HUES48 (cell line): ENCODE measurements at regions not wholly inside any gene's neighbourhood (a gene's known extent, or its start where the extent isn't known, plus 50 kb on each side); places are given as distances from the start of the nearest gene placed in this dataset.
"Not testable (repeated sequence)": the region's sequence is repeated elsewhere in the genome, so short reads cannot be mapped to it uniquely, and the experiment has no call there.

Experiments used
- H3K27ac ChIP-seq: one replicate; pipeline ENCODE4 v1.7.0; 2013; ENCODE audit warnings: low read depth, low read length, inconsistent platforms
- H3K27me3 ChIP-seq: 2 replicates; pipeline ENCODE4 v1.6.1; 2013; ENCODE audit warnings: mild to moderate bottlenecking, low read length; ENCODE audit not compliant: control insufficient read depth, insufficient read depth
- H3K36me3 ChIP-seq: 2 replicates; pipeline ENCODE4 v1.6.1; 2013; ENCODE audit warnings: low read length; ENCODE audit not compliant: control insufficient read depth, insufficient read depth
- H3K4me1 ChIP-seq: 2 replicates; pipeline ENCODE4 v1.6.1; 2013; ENCODE audit warnings: mild to moderate bottlenecking, low read length; ENCODE audit not compliant: control insufficient read depth, insufficient read depth
- H3K4me3 ChIP-seq: 2 replicates; pipeline ENCODE4 v1.5.1; 2013; ENCODE audit warnings: mild to moderate bottlenecking, low read depth, low read length
- H3K9ac ChIP-seq: 2 replicates; pipeline ENCODE4 v1.6.1; 2013; ENCODE audit warnings: mild to moderate bottlenecking, low read depth, low read length, moderate library complexity
- H3K9me3 ChIP-seq: 2 replicates; pipeline ENCODE4 v1.6.1; 2013; ENCODE audit warnings: low read length; ENCODE audit not compliant: control insufficient read depth, insufficient read depth

- H3K9me3 ChIP-seq, H3K4me3 ChIP-seq, H3K36me3 ChIP-seq, H3K9ac ChIP-seq, H3K4me1 ChIP-seq, H3K27me3 ChIP-seq, H3K27ac ChIP-seq: not testable (repeated sequence)
These were observed 119.8 kb upstream of the SPATA31A3 start for GRCh38 chr9:67112148-67112547.

- H3K36me3 ChIP-seq, H3K27ac ChIP-seq, H3K27me3 ChIP-seq, H3K4me1 ChIP-seq, H3K9me3 ChIP-seq, H3K4me3 ChIP-seq, H3K9ac ChIP-seq: not testable (repeated sequence)
These were observed 119.4 kb upstream of the SPATA31A3 start for GRCh38 chr9:67111733-67112132.

GRCh38 chr9:67109859-67110258, 117.5 kb upstream of the SPATA31A3 start:
- not testable (repeated sequence) for H3K36me3 ChIP-seq, H3K27me3 ChIP-seq, H3K4me3 ChIP-seq, H3K9me3 ChIP-seq, H3K9ac ChIP-seq, H3K27ac ChIP-seq, H3K4me1 ChIP-seq

GRCh38 chr9:67106659-67107058, 114.3 kb upstream of the SPATA31A3 start:
- not testable (repeated sequence) for H3K9me3 ChIP-seq, H3K9ac ChIP-seq, H3K4me1 ChIP-seq, H3K36me3 ChIP-seq, H3K27me3 ChIP-seq, H3K27ac ChIP-seq, H3K4me3 ChIP-seq

GRCh38 chr9:67102506-67103276, 110.3 kb upstream of the SPATA31A3 start:
- not testable (repeated sequence) for H3K4me3 ChIP-seq, H3K27me3 ChIP-seq, H3K4me1 ChIP-seq, H3K9ac ChIP-seq, H3K9me3 ChIP-seq, H3K27ac ChIP-seq, H3K36me3 ChIP-seq

GRCh38 chr9:67091104-67091503, 98.8 kb upstream of the SPATA31A3 start:
- not testable (repeated sequence) for H3K4me3 ChIP-seq, H3K9me3 ChIP-seq, H3K9ac ChIP-seq, H3K27me3 ChIP-seq, H3K4me1 ChIP-seq, H3K36me3 ChIP-seq, H3K27ac ChIP-seq

- H3K36me3 ChIP-seq, H3K4me3 ChIP-seq, H3K9ac ChIP-seq, H3K4me1 ChIP-seq, H3K9me3 ChIP-seq, H3K27ac ChIP-seq, H3K27me3 ChIP-seq: not testable (repeated sequence)
These were observed 94.5 kb upstream of the SPATA31A3 start for GRCh38 chr9:67086862-67087261.

GRCh38 chr9:67066140-67066539, 73.8 kb upstream of the SPATA31A3 start:
- H3K4me1 ChIP-seq, H3K4me3 ChIP-seq, H3K9me3 ChIP-seq, H3K27ac ChIP-seq, H3K9ac ChIP-seq, H3K36me3 ChIP-seq, H3K27me3 ChIP-seq: not testable (repeated sequence)

- H3K9ac ChIP-seq, H3K36me3 ChIP-seq, H3K27me3 ChIP-seq, H3K4me1 ChIP-seq, H3K9me3 ChIP-seq: not testable (repeated sequence)
- H3K27ac ChIP-seq = peak overlapping the region; percentile 20
- H3K4me3 ChIP-seq = peak overlapping the region; percentile 48
These were observed 66.8 kb upstream of the SPATA31A3 start for GRCh38 chr9:67058898-67059715.
